Left renal cortex interstitium (tissue), 4 donors: ENCODE measurements at regions not wholly inside any gene's neighbourhood (a gene's known extent, or its start where the extent isn't known, plus 50 kb on each side); places are given as distances from the start of the nearest gene placed in this dataset.

Source experiments
- DNase-seq, 4 donors: peaks; one replicate each; pipeline ENCODE4 v3.0.0-alpha.2; 2013; ENCODE audit warnings: low read depth in 4 of 4, low spot score in 2 of 4, missing footprints in 1 of 4

GRCh38 chr6:105968603-105969333, 117.4 kb upstream of the PRDM1 start:
- DNase-seq: no peak

DNA sequence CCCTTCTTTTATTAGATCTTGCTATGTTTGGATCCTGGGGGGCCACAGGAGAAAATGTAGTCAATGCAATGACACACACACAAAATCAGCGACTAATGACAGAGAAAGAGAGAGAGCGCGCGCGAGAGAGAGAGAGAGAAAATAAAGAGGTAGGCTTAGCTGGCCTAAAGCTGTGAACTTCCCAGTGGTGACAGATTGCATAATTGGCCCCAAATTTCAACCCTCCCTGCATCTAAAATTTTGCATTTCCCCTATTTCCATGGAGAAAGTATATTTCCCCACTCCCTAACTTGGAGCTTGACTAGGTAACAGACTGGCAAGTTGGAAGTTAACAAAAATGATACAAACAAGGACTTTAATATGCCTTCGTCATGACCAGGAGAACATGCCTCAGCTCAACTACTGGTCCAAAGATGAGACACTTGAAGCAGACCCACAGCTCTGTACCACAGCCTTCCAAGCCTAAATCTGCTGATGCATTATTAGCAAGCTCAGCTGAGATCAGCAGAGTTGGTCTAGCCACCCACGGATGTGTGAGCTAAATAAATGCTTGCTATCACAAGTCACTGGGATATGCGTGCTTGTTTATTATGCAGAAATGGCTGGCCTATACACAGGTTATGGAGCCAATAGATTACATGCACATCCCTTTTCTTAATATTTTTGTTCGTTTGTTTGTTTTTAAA, 118.1 kb upstream of the PRDM1 start:
- DNase-seq: no peak

- DNase-seq: no peak
Observed at GRCh38 chr6:105966481-105966880, 119.7 kb upstream of the PRDM1 start.

DNA sequence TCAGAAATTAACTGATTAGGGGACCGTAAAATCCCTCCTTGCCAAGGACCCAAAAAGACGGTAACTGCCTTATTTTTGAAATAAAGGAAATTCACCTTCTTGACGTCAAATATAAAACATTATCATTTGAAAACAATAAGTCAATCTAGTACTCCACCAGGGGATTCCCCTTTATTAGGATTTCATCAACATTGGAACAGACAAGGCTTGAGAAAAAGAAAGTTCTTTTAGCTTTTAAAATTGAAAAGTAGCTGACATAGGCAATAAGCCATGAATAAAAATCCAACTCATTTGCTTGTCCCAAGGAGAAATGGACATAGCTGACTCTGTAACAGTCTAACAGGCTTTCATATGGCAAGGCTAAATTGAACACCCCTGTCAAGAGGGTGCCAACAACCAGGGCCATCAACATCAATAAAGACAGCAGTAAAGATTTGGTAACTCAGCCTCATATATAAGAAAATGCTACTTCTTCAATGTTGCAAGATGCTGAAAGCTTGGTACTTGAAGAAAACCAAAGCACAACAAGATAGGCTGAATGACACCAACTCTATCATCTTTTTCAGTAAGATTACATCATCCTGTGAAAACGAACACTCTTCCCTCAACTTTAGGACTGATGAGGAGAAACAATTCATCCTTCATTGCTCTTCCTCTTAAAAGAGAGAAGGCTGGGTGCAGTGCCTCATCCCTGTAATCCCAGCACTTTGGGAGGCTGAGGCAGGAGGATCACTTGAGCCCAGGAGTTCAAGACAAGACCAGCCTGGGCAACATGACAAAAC, 121.0 kb upstream of the PRDM1 start:
- DNase-seq: no peak

DNA sequence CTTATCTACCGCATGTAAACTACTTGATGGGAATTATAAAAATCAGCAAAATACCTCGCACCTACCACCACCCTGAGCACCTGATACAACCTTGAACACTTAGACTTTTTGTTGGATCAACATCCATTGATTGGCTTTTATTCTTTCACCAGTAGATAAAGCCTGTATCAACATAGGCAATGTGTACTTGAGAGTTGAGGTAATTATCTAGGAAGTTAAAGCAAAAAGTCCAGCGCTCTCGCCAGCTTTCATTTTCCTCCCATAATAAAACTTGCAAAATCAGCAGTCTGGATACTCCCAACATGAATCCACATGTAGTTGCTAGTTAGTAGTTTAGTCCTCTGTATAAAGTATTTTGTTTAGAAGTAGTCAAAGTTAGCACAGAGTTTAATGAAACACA, 132.0 kb upstream of the PRDM1 start:
- no peak for DNase-seq

GRCh38 chr6:105952772-105953690, 133.1 kb upstream of the PRDM1 start:
- DNase-seq: no peak

DNA sequence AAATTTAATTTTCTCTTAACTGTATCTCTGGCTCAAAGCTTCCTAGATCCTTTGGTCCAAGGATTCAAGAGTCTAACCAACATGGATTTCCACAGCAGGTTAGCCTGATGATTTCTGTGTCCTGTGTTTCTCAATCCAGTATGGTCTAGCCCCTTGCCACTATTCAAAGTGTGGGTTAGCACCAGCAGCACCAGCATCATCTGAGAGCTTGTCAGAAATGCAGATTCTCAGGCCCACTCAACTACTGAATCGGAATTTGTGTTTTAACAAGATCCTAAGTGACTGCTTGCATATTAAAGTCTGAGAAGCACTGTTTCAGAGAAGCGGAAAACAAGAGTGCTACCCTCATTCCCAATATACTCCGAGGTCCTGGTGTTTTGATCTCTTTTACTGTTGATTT, 133.8 kb upstream of the PRDM1 start:
- no peak for DNase-seq

DNA sequence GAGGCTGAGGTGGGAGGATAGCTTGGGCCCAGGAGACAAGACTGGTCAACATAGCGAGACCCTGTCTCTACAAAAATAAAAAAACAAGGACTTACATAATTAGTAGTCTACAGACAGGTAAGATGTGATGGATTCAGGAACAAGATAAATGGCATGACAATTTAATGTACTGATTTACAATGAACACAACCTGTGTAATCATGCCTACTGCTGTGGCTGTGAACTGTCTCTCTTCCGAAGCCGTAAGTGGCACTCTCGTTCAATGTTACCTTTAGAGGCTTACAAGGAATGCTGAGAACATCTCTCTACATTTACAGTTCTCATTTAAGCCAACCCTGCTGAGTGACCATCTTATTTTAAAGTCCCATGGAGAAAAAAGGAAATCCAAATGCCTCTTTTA, 134.8 kb upstream of the PRDM1 start:
- no peak for DNase-seq

DNA sequence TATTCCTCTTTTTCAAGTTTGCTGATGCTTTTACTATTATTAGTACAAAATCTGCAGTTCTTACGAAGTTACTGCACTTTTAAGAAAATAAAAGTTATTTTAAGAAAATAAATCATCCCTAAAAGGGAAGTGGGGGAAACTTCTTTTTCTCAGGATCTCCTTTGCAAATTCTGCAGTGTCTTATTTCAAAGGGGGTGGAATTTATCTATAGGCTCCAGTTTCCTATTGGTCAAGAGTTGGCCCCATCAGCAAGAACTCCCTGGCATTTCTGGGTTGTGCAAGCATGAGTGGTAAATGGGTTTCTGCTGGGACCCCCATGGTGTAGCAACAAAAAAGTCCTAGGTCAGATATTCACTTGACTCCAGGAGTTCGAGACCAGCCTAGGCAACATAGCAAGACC, 136.3 kb upstream of the PRDM1 start:
- no peak for DNase-seq

DNA sequence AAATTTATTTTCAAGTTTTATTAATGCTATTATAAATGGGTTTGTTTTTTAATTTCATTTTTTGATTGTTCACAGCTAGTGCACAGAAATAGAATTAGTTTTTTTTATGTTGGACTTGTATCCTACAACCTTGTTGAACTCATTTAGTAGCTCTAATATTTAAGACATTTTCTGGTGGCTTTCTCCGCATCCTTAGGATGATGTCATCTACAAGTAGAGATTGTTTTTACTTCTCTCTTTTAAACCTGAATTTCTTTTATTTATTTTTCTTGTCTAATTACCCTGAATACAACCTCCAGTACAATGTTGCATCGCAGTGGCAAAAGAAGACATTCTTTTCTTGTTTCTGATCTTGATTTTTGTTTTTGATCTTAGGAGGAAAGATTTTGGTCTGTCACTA, 142.6 kb upstream of the PRDM1 start:
- no peak for DNase-seq

GRCh38 chr6:105941621-105942412, 144.3 kb upstream of the PRDM1 start:
- no peak for DNase-seq

DNA sequence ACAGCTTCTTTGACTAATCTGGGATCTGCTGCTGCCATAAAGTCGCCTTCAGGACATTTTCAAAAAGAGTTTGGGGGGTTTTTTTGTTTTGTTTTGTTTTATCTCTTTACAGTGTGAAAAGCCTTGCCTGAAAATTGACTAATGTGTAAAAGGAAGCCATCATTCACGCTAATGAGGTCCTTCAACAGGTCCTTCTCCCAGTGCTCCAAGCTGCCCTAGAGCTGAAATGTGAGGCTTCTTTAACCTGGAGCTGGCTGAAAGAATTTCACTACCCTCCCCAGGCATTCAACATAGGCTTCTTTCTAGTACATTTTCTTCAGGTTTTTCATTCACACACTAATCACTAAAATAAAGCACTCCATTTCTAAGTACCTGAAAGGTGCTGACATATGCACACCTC, 145.1 kb upstream of the PRDM1 start:
- no peak for DNase-seq

DNA sequence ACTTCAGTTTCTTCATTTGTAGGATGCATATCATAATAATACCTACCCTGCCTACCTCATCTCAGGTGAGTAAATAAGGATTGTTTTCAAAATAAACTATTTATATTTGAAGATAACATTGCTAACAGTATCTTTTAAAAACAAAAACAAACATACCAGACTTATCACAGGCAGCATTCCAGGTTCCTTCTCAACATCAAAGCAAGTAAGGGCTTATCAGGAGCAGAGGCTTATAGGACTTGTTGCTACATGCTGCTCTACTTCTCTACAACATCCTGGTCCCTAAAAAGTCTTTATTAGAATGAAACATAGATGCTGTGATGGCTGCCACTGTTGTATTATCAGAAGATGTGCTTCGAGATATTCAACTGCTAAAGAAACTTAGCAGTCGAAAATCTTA, 149.2 kb upstream of the PRDM1 start:
- DNase-seq: no peak

DNA sequence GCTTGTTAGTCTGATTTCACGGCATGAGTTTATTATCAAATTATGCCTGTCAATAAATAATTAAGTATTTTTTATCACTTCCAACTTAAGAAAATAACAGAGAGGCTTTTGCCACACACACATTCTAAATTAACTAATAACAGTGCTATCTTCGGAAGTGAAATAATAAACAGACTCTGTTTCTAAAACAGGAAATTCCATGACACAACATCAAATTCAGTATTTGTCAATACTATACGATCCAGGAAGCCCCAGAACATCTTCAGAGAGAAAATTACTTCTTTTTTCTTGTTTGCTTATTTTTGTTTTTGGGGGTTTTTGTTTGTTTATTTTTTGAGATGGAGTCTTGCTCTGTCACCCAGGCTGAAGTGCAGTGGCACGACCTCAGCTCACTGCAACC, 150.7 kb upstream of the PRDM1 start:
- no peak for DNase-seq

DNA sequence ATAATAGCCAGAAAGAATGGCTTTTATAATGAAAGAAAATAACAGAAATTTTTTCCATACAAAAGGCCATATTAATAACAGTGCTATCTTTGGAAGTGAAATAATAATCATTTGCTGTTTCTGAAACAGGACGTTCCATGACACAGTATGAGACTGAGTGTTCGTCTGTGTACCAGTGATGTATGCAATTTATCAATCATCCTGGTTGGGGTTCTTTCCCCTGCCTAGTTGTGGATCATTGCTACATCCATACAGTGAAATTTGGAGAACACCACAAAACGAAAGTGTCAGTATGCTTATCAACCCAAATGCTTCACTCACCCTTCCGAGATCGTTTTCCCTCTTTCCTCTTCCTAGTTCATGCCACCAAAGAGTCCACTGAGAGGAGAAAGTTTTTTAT, 151.4 kb upstream of the PRDM1 start:
- DNase-seq: no peak

GRCh38 chr6:105932440-105932839, 153.7 kb upstream of the PRDM1 start:
- no peak for DNase-seq

DNA sequence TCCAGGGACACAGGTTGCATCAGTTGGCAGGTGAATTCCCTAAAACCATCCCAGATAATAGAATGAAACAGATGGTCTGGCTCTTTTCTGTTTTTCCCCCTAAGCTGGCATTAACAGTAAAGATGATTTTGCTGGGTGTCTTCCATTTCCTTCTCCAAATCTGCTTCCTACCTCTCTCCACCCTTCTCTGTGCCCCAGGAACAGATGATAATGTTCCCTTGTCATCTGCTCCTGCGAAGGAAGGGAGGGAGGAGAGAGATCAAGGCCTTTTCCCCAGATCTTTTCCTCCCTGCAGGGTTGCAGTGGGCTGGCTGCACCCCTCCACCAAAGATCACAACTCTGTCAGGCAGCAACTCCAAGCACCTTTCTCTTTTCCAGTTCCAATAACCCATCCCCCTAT, 156.5 kb upstream of the PRDM1 start:
- DNase-seq: no peak

DNA sequence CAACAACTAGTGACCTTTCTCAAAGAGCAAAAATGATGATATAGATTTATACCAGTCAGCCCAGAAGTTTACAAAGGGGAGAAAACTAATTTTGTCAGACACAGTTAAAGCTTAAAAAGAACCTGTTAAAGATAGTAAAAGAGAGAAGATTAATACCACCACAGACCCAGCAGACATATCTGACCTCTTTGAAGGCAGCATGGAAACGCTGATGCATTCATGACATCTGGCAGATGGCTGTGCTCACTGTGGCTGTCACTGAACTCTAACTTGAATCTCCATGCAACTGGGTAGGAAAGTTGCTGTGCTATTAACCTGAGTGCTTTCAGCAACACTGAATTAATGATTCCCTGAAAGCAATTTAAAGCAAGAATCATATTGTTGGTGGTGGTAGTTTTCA, 159.8 kb upstream of the PRDM1 start:
- no peak for DNase-seq

DNA sequence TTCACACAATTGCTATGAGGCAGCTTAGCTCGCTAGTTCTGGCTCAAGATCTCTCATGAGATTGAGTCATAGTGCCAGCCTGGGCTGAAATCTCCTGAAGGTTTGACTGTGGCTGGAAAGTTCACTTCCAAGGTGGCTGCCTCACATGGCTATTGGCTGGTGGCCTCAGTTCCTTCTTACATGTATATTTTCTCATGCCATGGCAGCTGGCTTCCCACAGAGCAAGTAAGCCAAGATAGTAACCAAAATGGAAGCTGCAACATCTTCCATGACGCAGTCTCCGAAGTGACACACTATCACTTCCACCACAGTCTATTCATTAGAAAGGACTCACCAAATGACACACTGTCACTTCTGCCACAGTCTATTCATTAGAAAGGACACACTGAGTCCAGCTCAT, 160.4 kb upstream of the PRDM1 start:
- DNase-seq: no peak

DNA sequence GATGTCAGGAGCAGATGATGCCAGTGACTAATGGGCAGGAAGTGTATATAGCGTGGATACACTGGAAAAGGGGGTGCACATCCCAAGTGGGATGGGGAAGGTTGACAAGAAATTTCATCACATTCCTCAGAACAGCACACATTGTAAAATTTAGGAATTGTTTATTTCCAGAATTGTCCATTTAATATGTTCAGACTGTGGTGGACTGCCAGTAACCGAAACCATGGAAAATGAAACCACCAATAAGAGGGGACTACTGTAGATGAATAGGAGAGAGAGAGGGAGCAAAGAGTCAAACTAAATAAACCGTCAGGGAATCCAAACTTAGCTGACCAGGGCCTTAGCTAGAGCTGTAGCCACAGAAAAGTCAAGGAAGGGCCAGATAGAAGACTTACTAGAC, 164.4 kb upstream of the PRDM1 start:
- DNase-seq: no peak
